ENCODE measurements at regions not wholly inside any gene's neighbourhood (a gene's known extent, or its start where the extent isn't known, plus 50 kb on each side); places are given as distances from the start of the nearest gene placed in this dataset.

DNA sequence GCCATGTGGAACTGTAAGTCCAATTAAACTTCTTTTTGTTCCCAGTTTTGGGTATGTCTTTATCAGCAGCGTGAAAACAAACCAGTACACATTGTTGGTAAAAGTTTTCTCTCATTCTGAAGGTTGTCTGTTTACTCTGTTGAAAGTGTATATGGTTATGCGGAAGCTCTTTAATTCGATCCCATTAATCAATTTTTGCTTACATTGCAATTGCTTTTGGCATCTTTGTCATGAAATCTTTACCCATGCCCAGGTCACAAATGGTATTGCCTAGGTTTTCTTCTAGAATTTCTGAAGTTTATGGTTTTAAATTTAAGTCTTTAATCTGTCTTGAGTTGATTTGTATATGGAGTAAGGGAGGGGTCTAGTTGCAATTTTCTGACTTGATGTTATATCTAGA is 1901.9 kb downstream of the MAT2B start:
- TF ChIP-seq POLR2A (IDR thresholded peaks at IDR 0.05), result no peak
- TF ChIP-seq, protein P1, sequence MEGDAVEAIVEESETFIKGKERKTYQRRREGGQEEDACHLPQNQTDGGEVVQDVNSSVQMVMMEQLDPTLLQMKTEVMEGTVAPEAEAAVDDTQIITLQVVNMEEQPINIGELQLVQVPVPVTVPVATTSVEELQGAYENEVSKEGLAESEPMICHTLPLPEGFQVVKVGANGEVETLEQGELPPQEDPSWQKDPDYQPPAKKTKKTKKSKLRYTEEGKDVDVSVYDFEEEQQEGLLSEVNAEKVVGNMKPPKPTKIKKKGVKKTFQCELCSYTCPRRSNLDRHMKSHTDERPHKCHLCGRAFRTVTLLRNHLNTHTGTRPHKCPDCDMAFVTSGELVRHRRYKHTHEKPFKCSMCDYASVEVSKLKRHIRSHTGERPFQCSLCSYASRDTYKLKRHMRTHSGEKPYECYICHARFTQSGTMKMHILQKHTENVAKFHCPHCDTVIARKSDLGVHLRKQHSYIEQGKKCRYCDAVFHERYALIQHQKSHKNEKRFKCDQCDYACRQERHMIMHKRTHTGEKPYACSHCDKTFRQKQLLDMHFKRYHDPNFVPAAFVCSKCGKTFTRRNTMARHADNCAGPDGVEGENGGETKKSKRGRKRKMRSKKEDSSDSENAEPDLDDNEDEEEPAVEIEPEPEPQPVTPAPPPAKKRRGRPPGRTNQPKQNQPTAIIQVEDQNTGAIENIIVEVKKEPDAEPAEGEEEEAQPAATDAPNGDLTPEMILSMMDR (IDR thresholded peaks at IDR 0.05), result no peak
